Peyer's patch (tissue), 4 donors: ENCODE measurements at regions not wholly inside any gene's neighbourhood (a gene's known extent, or its start where the extent isn't known, plus 50 kb on each side); places are given as distances from the start of the nearest gene placed in this dataset.

ENCODE experiments used
- DNase-seq, 3 donors: peaks; one replicate each; pipeline ENCODE4 v3.0.0-alpha.2; 2017 to 2019
- H3K27ac ChIP-seq, 4 donors: fragments of 200-600 bp; sonication (generic); one replicate each; pipeline ENCODE4 v1.5.1; 2016 to 2019
- H3K27me3 ChIP-seq, 2 donors: fragments of 200-600 bp; sonication (generic); one replicate each; pipeline ENCODE4 v1.5.1; 2019
- H3K36me3 ChIP-seq, 3 donors: fragments of 200-600 bp; sonication (generic); one replicate each; pipeline ENCODE4 v1.5.1; 2016 to 2019
- H3K4me1 ChIP-seq, 4 donors: fragments of 200-600 bp; sonication (generic); one replicate each; pipeline ENCODE4 v1.5.1; 2016 to 2019
- H3K4me3 ChIP-seq, 4 donors: fragments of 200-600 bp; sonication (generic); 1 replicate in 3 of 4; 2 replicates in 1 of 4; pipeline ENCODE4 v1.5.1; 2016 to 2019; ENCODE audit warnings: mild to moderate bottlenecking in 1 of 4
- H3K9me3 ChIP-seq, 4 donors: fragments of 200-600 bp; sonication (generic); one replicate each; pipeline ENCODE4 v1.5.1; 2016 to 2019; ENCODE audit warnings: mild to moderate bottlenecking in 1 of 4
- POLR2A ChIP-seq, 2 donors: fragments of 450-650 bp; IDR thresholded peaks; one replicate each; pipeline ENCODE4 v1.5.1; 2017; ENCODE audit warnings: antibody characterized with exemption in 2 of 2, mild to moderate bottlenecking in 2 of 2, moderate library complexity in 2 of 2
- TF ChIP-seq, protein P1 (sequence below), 6 experiments: fragments of 450-650 bp in 4 of 6; fragments of 200-600 bp in 2 of 6; sonication (generic) in 1 of 6; IDR thresholded peaks; one replicate each; pipeline ENCODE4 v1.5.1; 2017 to 2019; ENCODE audit warnings: antibody characterized with exemption in 6 of 6, mild to moderate bottlenecking in 3 of 6, moderate library complexity in 1 of 6

DNA sequence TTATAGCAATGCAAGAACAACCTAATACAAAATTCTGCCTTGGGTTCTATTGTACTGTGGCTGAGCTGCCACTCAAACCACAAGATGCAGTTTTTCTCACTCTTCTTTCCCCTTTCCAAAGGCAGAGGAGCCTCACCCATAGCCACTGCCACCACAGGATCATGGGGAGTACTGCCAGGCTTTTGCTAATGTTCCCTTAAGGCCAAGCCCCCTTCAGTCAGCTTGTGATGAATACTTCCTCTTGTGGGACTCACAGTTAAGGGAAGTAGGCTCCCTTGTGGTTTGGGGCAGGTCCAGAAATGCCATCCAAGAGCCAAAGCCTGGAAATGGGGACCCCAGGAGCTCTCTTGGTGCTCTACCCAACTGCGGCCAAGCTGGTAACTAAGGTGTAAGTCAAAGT lies 258.7 kb downstream of the SPATA31D1 start:
- DNase-seq, result no peak
- no peaks in the 10 kb centered on the region for H3K27me3 ChIP-seq
- H3K9me3 ChIP-seq, result no peaks in the 10 kb centered on the region
- no peak overlapping the region for H3K27ac ChIP-seq
- no peak overlapping the region for H3K4me3 ChIP-seq
- H3K4me1 ChIP-seq, result no peaks in the 10 kb centered on the region
- TF ChIP-seq POLR2A (IDR thresholded peaks at IDR 0.05), result no peak
- TF ChIP-seq, protein P1, sequence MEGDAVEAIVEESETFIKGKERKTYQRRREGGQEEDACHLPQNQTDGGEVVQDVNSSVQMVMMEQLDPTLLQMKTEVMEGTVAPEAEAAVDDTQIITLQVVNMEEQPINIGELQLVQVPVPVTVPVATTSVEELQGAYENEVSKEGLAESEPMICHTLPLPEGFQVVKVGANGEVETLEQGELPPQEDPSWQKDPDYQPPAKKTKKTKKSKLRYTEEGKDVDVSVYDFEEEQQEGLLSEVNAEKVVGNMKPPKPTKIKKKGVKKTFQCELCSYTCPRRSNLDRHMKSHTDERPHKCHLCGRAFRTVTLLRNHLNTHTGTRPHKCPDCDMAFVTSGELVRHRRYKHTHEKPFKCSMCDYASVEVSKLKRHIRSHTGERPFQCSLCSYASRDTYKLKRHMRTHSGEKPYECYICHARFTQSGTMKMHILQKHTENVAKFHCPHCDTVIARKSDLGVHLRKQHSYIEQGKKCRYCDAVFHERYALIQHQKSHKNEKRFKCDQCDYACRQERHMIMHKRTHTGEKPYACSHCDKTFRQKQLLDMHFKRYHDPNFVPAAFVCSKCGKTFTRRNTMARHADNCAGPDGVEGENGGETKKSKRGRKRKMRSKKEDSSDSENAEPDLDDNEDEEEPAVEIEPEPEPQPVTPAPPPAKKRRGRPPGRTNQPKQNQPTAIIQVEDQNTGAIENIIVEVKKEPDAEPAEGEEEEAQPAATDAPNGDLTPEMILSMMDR (IDR thresholded peaks at IDR 0.05), result no peak
- no peaks in the 10 kb centered on the region for H3K36me3 ChIP-seq

DNA sequence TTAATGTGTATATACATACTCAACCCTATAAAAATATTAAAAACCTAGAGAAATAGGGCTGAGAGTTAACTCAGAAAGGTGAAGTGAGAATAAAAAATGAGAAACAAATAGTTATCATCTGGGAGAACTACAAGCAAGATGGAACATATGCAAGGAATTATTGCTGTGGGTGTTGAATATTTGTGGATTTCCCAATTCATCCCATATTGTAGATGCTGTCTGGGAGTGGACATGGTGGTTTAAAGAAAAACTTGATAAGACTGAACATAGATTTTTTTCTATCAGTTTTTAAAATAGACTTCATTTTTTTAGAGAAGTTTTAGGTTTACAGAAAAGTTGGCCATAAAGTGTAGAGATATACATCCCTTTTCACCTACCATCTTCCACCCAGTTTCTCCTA lies 263.5 kb downstream of the SPATA31D1 start:
- H3K36me3 ChIP-seq, result no peaks in the 10 kb centered on the region
- no peak for DNase-seq

DNA sequence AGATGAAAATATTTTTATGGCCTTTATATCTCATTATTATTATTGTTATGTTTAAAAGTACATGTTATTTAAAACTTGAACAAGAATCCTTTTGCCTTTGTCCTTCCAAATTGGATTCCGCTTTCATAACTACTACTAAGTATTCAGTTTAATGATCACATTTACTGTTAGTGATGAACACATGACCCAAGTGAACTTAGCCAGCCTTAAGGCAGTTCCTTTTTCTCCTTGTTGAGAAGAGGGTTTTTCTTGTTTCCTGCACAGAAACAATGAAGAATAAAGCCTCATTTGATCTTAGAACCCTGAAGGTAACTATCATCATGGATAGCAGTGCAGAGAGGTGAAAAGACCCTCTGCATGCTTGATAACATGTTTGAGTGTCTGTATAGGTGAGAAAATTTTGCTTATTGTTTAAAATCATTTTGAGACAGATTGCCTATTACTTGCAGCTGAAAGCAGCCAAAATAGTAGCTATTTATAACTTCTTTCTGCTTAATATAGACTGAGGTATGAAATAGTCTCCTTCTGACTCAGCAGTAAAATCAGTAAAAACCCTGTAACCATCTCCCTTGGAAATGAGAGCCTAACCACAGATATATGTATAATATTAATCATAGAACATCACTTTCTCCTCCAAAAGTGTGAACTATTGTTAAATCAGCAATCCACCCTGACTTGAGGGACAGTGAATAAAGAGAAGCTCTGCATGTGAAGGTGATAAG lies 266.2 kb downstream of the SPATA31D1 start:
- Histone ChIP-seq H3K36me3 (no peaks in the 10 kb centered on the region), H3K27ac (no peak overlapping the region), H3K4me1 (no peaks in the 10 kb centered on the region), H3K9me3 (no peaks in the 10 kb centered on the region), H3K4me3 (no peak overlapping the region), H3K27me3 (no peaks in the 10 kb centered on the region)
- no peak for TF ChIP-seq POLR2A (IDR thresholded peaks at IDR 0.05)
- TF ChIP-seq, protein P1 (IDR thresholded peaks at IDR 0.05), result no peak
- no peak for DNase-seq

More for the DNA sequence above, 263.5 kb downstream of the SPATA31D1 start:
- Histone ChIP-seq H3K4me3 (no peak overlapping the region), H3K9me3 (no peaks in the 10 kb centered on the region), H3K27me3 (no peaks in the 10 kb centered on the region), H3K27ac (no peak overlapping the region), H3K4me1 (no peaks in the 10 kb centered on the region)
- TF ChIP-seq, protein P1 (IDR thresholded peaks at IDR 0.05), result no peak
- no peak for TF ChIP-seq POLR2A (IDR thresholded peaks at IDR 0.05)

DNA sequence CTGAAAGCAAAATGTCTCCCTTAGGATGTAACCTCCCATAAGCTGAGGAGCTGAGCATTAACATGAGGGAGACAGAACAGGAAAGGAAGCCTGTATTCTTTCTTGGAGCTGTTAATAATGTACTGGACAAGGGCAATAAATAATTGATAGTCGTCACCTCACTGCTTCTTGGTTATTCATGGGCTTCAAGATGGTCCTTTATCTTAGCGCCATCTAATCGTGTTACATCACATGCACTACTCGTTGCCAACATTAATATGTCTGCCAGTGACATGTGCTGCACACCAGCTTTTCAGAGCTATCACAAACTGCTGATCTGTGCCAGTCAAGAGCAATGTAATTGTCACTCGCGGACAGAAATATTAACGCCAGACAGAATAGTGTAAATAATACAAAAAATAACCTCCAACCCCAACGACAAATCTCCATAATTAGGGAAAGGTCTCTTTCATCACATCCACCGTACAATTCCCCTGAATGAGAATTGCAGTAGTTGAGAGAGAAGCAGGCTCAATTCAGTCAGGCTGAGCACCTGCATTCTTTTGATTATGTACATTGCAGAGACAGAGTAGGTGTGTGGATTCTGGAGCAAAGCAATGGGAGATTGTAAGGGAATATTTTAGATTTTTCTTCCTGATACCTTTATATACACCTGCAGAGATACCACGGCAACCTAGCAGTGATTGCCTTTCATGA lies 267.1 kb downstream of the SPATA31D1 start:
- no peak overlapping the region for H3K27ac ChIP-seq

DNA sequence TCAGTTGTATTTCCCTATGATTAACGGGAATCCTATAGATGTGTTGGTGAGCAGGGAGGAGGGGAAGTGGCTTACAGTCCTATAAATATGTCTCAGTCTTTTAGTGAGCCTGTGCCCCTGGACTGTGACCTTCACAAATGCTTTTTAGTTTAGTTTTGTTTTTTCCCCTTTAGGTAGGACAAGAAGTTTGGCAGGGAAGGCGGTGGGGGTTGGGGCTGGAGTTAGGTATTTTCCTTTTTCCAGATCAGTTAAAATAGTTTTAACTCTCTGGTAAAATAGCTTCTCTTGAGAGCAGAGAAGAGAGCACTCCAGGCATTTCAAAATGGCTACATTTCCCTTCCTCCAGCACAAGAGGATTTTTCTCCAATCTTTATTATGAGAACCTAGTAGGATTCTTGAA lies 272.1 kb downstream of the SPATA31D1 start:
- no peaks in the 10 kb centered on the region for H3K36me3 ChIP-seq
- H3K27me3 ChIP-seq, result no peaks in the 10 kb centered on the region
- H3K4me3 ChIP-seq, result no peak overlapping the region
- no peaks in the 10 kb centered on the region for H3K9me3 ChIP-seq
- H3K27ac ChIP-seq, result no peak overlapping the region
- H3K4me1 ChIP-seq, result no peaks in the 10 kb centered on the region
- no peak for DNase-seq
- no peak for TF ChIP-seq POLR2A (IDR thresholded peaks at IDR 0.05)
- TF ChIP-seq, protein P1 (IDR thresholded peaks at IDR 0.05), result no peak

More for the DNA sequence above, 267.1 kb downstream of the SPATA31D1 start:
- no peaks in the 10 kb centered on the region for H3K27me3 ChIP-seq
- no peak overlapping the region for H3K4me3 ChIP-seq
- no peak for DNase-seq
- no peaks in the 10 kb centered on the region for H3K36me3 ChIP-seq
- no peaks in the 10 kb centered on the region for H3K9me3 ChIP-seq
- TF ChIP-seq POLR2A (IDR thresholded peaks at IDR 0.05), result no peak
- TF ChIP-seq, protein P1 (IDR thresholded peaks at IDR 0.05), result no peak
- H3K4me1 ChIP-seq, result no peaks in the 10 kb centered on the region
